ENCODE measurements at regions not wholly inside any gene's neighbourhood (a gene's known extent, or its start where the extent isn't known, plus 50 kb on each side); places are given as distances from the start of the nearest gene placed in this dataset.
A peak's percentile ranks its signal among the peaks of the same experiment; 100 is the strongest.

GRCh38 chr13:80151016-80151415, 189.9 kb downstream of the SPRY2 start:
- no peak for DNase-seq (ENCODE audit: low read depth, low spot score)
- peaks cover 9% of the 10 kb centered on the region for H3K4me1 Mint-ChIP-seq
- peaks cover 7% of the 10 kb centered on the region for H3K36me3 Mint-ChIP-seq (ENCODE audit: low read depth)
- no peaks in the 10 kb centered on the region for H3K9me3 Mint-ChIP-seq
- TF ChIP-seq CTCF (conservative IDR thresholded peaks at IDR 0.05), result no peak
- no peak overlapping the region for H3K4me3 Mint-ChIP-seq
- no peak overlapping the region for H3K27ac Mint-ChIP-seq (ENCODE audit: unreplicated experiment)
- no peaks in the 10 kb centered on the region for H3K27me3 Mint-ChIP-seq (ENCODE audit: low read depth)

GRCh38 chr13:80149736-80150135, 191.2 kb downstream of the SPRY2 start:
- no peak for TF ChIP-seq CTCF (conservative IDR thresholded peaks at IDR 0.05)

GRCh38 chr13:80145171-80145690, 195.7 kb downstream of the SPRY2 start:
- Mint-ChIP-seq H3K27me3 (ENCODE audit: low read depth) (no peaks in the 10 kb centered on the region), H3K4me1 (peaks cover 30% of the 10 kb centered on the region), H3K27ac (ENCODE audit: unreplicated experiment) (no peak overlapping the region), H3K9me3 (no peaks in the 10 kb centered on the region), H3K4me3 (no peak overlapping the region), H3K36me3 (ENCODE audit: low read depth) (peaks cover 3% of the 10 kb centered on the region)
- no peak for TF ChIP-seq CTCF (conservative IDR thresholded peaks at IDR 0.05)
- no peak for DNase-seq (ENCODE audit: low read depth, low spot score)

More at GRCh38 chr13:80149736-80150135, 191.2 kb downstream of the SPRY2 start:
- Mint-ChIP-seq H3K27me3 (ENCODE audit: low read depth) (no peaks in the 10 kb centered on the region), H3K9me3 (no peaks in the 10 kb centered on the region), H3K4me1 (peaks cover 17% of the 10 kb centered on the region), H3K4me3 (no peak overlapping the region), H3K27ac (ENCODE audit: unreplicated experiment) (no peak overlapping the region), H3K36me3 (ENCODE audit: low read depth) (peaks cover 7% of the 10 kb centered on the region)
- no peak for DNase-seq (ENCODE audit: low read depth, low spot score)

- H3K27ac Mint-ChIP-seq (ENCODE audit: unreplicated experiment), result peak overlapping the region; percentile 5
- H3K27me3 Mint-ChIP-seq (ENCODE audit: low read depth), result no peaks in the 10 kb centered on the region
- H3K9me3 Mint-ChIP-seq, result no peaks in the 10 kb centered on the region
- H3K36me3 Mint-ChIP-seq (ENCODE audit: low read depth), result peaks cover 3% of the 10 kb centered on the region
- peaks cover 35% of the 10 kb centered on the region for H3K4me1 Mint-ChIP-seq
- no peak overlapping the region for H3K4me3 Mint-ChIP-seq
- TF ChIP-seq CTCF (conservative IDR thresholded peaks at IDR 0.05), result no peak
- no peak for DNase-seq (ENCODE audit: low read depth, low spot score)
Measured at GRCh38 chr13:80144493-80144892, 196.4 kb downstream of the SPRY2 start.

- Mint-ChIP-seq H3K27me3 (ENCODE audit: low read depth) (no peaks in the 10 kb centered on the region), H3K36me3 (ENCODE audit: low read depth) (no peaks in the 10 kb centered on the region), H3K27ac (ENCODE audit: unreplicated experiment) (peak overlapping the region; percentile 69), H3K9me3 (no peaks in the 10 kb centered on the region), H3K4me3 (no peak overlapping the region), H3K4me1 (peaks cover 39% of the 10 kb centered on the region)
- TF ChIP-seq CTCF (conservative IDR thresholded peaks at IDR 0.05), result no peak
- DNase-seq (ENCODE audit: low read depth, low spot score), result no peak
Measured at GRCh38 chr13:80141123-80141849, 199.6 kb downstream of the SPRY2 start.

Data from neural crest cell (in vitro differentiated cells).